Smooth muscle cell (in vitro differentiated cells): ENCODE measurements at regions not wholly inside any gene's neighbourhood (a gene's known extent, or its start where the extent isn't known, plus 50 kb on each side); places are given as distances from the start of the nearest gene placed in this dataset. TPM values are rescaled to one million over a fixed set of nuclear protein-coding genes. Genes with fewer than 3 reads are reported as not detected.

Experiments used
- DNase-seq: peaks from one replicate; lab custom pipeline; 2025; ENCODE audit not compliant: unreplicated experiment; lab: John Stamatoyannopoulos, UW
- H2AFZ ChIP-seq: fragments of 200-600 bp; sonication (generic); 2 replicates; pipeline ENCODE4 v1.6.0; 2016; ENCODE audit warnings: antibody characterized with exemption, low read depth, mild to moderate bottlenecking
- H3F3A ChIP-seq: fragments of 200-600 bp; sonication (generic); 2 replicates; pipeline ENCODE4 v1.6.0; 2017; ENCODE audit warnings: antibody characterized with exemption, low read depth
- H3K27ac ChIP-seq: fragments of 200-600 bp; sonication (generic); 2 replicates; pipeline ENCODE4 v1.5.1; 2016; ENCODE audit warnings: low read depth, mild to moderate bottlenecking
- H3K27me3 ChIP-seq: fragments of 200-600 bp; sonication (generic); 2 replicates; pipeline ENCODE4 v1.6.1; 2016; ENCODE audit warnings: low read depth, mild to moderate bottlenecking
- H3K36me3 ChIP-seq: fragments of 200-600 bp; sonication (generic); 2 replicates; pipeline ENCODE4 v1.5.1; 2016; ENCODE audit warnings: low read depth
- H3K4me1 ChIP-seq: fragments of 200-600 bp; sonication (generic); 2 replicates; pipeline ENCODE4 v1.5.1; 2016; ENCODE audit warnings: low read depth
- H3K4me2 ChIP-seq: fragments of 200-600 bp; sonication (generic); 2 replicates; pipeline ENCODE4 v1.6.0; 2016; ENCODE audit warnings: mild to moderate bottlenecking
- H3K4me3 ChIP-seq: fragments of 200-600 bp; sonication (generic); 2 replicates; pipeline ENCODE4 v1.5.1; 2016; ENCODE audit warnings: mild to moderate bottlenecking
- H3K79me2 ChIP-seq: fragments of 200-600 bp; sonication (generic); 2 replicates; pipeline ENCODE4 v1.6.0; 2016; ENCODE audit warnings: low read depth, mild to moderate bottlenecking
- H3K9ac ChIP-seq: fragments of 200-600 bp; sonication (generic); 2 replicates; pipeline ENCODE4 v1.6.0; 2016; ENCODE audit warnings: low read depth
- H3K9me3 ChIP-seq: fragments of 200-600 bp; sonication (generic); replicated peaks from 2 replicates; pipeline ENCODE4 v1.5.1; 2016; ENCODE audit warnings: low read depth
- H4K20me1 ChIP-seq: fragments of 200-600 bp; sonication (generic); 2 replicates; pipeline ENCODE4 v1.6.0; 2016; ENCODE audit warnings: low read depth
- CTCF ChIP-seq: fragments of 200-600 bp; sonication (generic); IDR thresholded peaks from 2 replicates; pipeline ENCODE4 v1.5.1; 2017; ENCODE audit warnings: borderline replicate concordance, mild to moderate bottlenecking, antibody characterized with exemption; ENCODE audit not compliant: insufficient read depth, poor library complexity, severe bottlenecking
- WGBS: methylation state at CpG from one replicate; pipeline ENCODE4 v1.1.7; 2016; ENCODE audit warnings: low lambda C conversion rate; 5-methylcytosine and 5-hydroxymethylcytosine counted together
- small RNA-seq: library from RNA; depleted of rRNA; stranded (forward); fragments of <200 nt; gene quantifications from one replicate; pipeline ENCODE3, GENCODE V24; 2014

DNA sequence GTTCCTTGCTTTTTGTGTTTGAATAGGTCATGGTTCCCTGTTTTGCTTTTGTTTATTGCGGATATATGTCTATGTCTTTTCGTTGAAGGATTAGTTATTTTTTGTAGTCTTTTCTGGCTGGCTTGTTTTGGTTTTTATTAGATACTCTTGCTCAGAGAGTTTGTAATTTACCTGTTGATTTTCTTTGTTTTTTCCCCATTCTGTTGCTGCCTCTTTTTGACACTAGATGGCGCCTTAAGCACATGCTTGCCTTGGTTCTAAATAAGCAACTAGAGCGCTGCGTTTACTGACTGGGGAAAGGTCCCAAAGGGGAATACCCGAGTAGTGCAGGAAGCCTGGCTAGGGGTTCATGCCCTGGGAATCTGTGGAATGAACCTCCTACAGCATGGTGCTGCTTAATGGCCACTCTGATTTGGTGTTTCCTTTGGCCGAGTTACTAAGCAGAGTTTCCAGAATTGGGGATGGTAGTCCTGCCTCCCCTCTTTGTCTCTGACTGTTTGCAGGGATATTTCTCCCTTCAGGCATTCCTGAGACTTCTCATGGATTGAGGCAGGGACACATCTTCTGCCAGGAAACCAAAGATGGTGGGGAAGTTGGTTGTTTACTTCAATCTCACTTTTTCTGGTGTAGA, 143.2 kb downstream of the PTPRU start:
- Histone ChIP-seq H3K79me2 (no peaks in the 10 kb centered on the region), H3K4me1 (no peaks in the 10 kb centered on the region), H3K4me2 (no peak overlapping the region), H3K9me3 (peaks cover 13% of the 10 kb centered on the region), H3K27me3 (no peaks in the 10 kb centered on the region), H2AFZ (no peak overlapping the region), H3K27ac (no peak overlapping the region), H3K36me3 (no peaks in the 10 kb centered on the region), H3F3A (no peaks in the 10 kb centered on the region), H3K9ac (no peak overlapping the region), H3K4me3 (no peak overlapping the region), H4K20me1 (no peaks in the 10 kb centered on the region)
- TF ChIP-seq CTCF = peak; percentile 51
- no peak for DNase-seq
- WGBS = 32% methylated on average over 7 of the region's 7 CpGs

Small RNA genes lying in the stretch of these regions (small RNA-seq; reads per million reads assigned to genes)
- gene AL021921.1 = not detected
